ENCODE measurements at regions not wholly inside any gene's neighbourhood (a gene's known extent, or its start where the extent isn't known, plus 50 kb on each side); places are given as distances from the start of the nearest gene placed in this dataset.

DNA sequence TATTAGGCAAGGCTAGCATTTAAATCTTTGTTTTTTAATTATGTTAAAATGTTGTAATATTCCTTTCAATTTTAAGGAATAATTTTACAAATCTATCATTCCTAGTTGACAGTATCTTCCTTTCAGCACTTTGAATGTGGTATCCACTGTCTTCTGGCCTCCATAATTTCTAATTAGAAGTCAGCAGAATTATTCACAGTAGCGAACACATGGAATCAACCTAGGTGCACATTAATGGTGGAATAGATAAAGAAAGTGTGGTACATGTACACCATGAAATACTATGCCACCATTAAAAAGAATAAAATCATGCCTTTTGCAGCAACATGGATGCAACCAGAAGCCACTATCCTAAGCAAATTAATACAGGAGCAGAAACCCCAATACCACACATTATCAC lies 1887.8 kb downstream of the PCDH7 start:
- DNase-seq = no peak

DNA sequence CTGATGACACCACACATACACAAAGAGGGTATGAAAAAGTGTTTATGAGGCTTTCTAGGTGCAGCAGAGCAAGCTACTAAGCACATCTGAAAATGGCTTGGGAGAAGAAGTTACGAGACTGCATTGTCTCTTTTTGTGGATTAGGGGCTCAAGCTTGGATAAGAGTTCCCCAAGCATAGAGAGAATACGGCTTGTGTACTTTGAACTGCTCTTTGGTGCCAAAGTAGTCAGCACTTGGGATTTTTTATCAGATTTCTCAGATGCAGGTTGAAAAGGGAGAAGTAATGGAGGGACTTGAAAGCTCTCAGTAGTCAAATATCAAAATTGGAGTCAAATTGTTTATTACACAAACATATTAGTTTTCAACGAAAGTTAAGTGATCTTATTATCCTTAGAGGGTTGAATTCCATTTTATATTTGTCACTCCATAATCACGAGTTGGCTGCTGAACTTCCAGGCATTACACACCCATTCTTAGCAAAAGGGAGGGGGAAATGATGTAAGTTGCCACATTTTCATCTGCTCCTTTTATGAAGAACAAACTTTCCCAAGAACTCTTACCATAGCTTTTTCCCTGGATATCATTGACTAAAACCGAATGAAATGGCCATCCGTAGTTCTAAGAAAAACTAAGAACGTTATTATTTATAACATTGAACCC lies 1904.9 kb downstream of the PCDH7 start:
- Histone ChIP-seq H3K27ac (ENCODE audit: low read depth in 1 of 2, low read length in 2 of 2) (no peak overlapping the region), H3K4me3 (ENCODE audit: low read length) (no peak overlapping the region), H3K36me3 (ENCODE audit: insufficient read depth, low read length) (no peaks in the 10 kb centered on the region), H3K4me1 (ENCODE audit: insufficient read depth, low read length) (no peaks in the 10 kb centered on the region), H3K27me3 (ENCODE audit: control insufficient read depth in 1 of 2, insufficient read depth in 2 of 2, low read length in 2 of 2) (no peaks in the 10 kb centered on the region), H3K9me3 (ENCODE audit: control insufficient read depth in 1 of 2, insufficient read depth in 1 of 2, low read length in 2 of 2) (peaks cover 8 to 20% of the 10 kb centered on the region in 2 experiments)
- no peak for ATAC-seq (ENCODE audit: poor library complexity)
- H3K27me3 Mint-ChIP-seq = no peaks in the 10 kb centered on the region
- H3K27ac Mint-ChIP-seq = no peak overlapping the region
- intact Hi-C loops (cut with DNase I, micrococcal nuclease) = no loop called here
- TF ChIP-seq, protein P1, sequence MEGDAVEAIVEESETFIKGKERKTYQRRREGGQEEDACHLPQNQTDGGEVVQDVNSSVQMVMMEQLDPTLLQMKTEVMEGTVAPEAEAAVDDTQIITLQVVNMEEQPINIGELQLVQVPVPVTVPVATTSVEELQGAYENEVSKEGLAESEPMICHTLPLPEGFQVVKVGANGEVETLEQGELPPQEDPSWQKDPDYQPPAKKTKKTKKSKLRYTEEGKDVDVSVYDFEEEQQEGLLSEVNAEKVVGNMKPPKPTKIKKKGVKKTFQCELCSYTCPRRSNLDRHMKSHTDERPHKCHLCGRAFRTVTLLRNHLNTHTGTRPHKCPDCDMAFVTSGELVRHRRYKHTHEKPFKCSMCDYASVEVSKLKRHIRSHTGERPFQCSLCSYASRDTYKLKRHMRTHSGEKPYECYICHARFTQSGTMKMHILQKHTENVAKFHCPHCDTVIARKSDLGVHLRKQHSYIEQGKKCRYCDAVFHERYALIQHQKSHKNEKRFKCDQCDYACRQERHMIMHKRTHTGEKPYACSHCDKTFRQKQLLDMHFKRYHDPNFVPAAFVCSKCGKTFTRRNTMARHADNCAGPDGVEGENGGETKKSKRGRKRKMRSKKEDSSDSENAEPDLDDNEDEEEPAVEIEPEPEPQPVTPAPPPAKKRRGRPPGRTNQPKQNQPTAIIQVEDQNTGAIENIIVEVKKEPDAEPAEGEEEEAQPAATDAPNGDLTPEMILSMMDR (IDR thresholded peaks at IDR 0.05) = no peak
- POLR2A ChIA-PET = no interaction called here
- CTCF ChIA-PET = no interaction called here
- H3K36me3 Mint-ChIP-seq (ENCODE audit: low read depth) = no peaks in the 10 kb centered on the region
- DNase-seq = no peak
- H3K4me3 Mint-ChIP-seq = no peak overlapping the region
- H3K4me1 Mint-ChIP-seq (ENCODE audit: low read depth) = no peaks in the 10 kb centered on the region
- H3K9me3 Mint-ChIP-seq = peaks cover 17% of the 10 kb centered on the region

More for the DNA sequence above, 1887.8 kb downstream of the PCDH7 start:
- Histone ChIP-seq H3K36me3 (ENCODE audit: insufficient read depth, low read length) (no peaks in the 10 kb centered on the region), H3K27me3 (ENCODE audit: control insufficient read depth in 1 of 2, insufficient read depth in 2 of 2, low read length in 2 of 2) (no peaks in the 10 kb centered on the region), H3K4me1 (ENCODE audit: insufficient read depth, low read length) (no peaks in the 10 kb centered on the region), H3K4me3 (ENCODE audit: low read length) (no peak overlapping the region), H3K9me3 (ENCODE audit: control insufficient read depth in 1 of 2, insufficient read depth in 1 of 2, low read length in 2 of 2) (peaks cover 0 to 7% of the 10 kb centered on the region in 2 experiments), H3K27ac (ENCODE audit: low read depth in 1 of 2, low read length in 2 of 2) (no peak overlapping the region)
- CTCF ChIA-PET = no interaction called here
- intact Hi-C loops (cut with DNase I, micrococcal nuclease) = no loop called here
- Mint-ChIP-seq H3K36me3 (ENCODE audit: low read depth) (no peaks in the 10 kb centered on the region), H3K4me3 (no peak overlapping the region), H3K27me3 (no peaks in the 10 kb centered on the region), H3K27ac (no peak overlapping the region), H3K4me1 (ENCODE audit: low read depth) (no peaks in the 10 kb centered on the region), H3K9me3 (peaks cover 20% of the 10 kb centered on the region)
- POLR2A ChIA-PET = no interaction called here
- ATAC-seq (ENCODE audit: poor library complexity) = no peak
- TF ChIP-seq, protein P1 (IDR thresholded peaks at IDR 0.05) = no peak

DNA sequence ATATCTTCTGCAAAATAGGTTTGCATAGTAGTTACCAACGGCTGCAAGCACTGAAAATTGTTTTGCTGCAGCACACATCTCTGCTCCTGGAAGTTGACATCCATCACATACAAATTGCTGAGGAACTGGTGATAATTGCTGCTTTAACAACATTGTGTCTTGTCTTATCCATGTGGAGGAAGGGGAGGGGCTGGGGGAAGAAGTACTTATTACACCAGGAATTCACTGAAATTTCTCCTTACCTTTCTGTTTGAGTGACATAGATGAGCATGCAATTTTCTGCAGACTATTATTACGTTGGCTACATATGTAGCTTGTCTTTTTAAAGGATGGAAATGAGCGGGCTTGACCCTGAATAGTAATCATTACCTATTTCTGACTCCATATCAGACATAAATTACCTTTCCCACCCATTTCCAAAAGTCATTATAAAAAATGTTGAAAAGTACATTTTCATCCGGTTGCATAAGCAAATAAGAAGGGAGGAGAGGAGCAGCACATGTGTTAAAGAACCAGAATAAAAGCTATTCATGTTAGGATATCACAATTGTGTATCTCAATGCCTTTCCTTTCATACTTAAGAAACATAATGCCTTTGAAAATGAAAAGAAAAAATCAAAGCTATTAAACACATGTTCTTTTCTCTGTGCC lies 1905.6 kb downstream of the PCDH7 start:
- H3K4me3 Mint-ChIP-seq = no peak overlapping the region
- H3K27me3 ChIP-seq (ENCODE audit: control insufficient read depth in 1 of 2, insufficient read depth in 2 of 2, low read length in 2 of 2) = no peaks in the 10 kb centered on the region
- DNase-seq (no peak), ATAC-seq (ENCODE audit: poor library complexity) (no peak)
- H3K27me3 Mint-ChIP-seq = no peaks in the 10 kb centered on the region
- intact Hi-C loops (cut with DNase I, micrococcal nuclease) = no loop called here
- ChIA-PET CTCF (no interaction called here), POLR2A (no interaction called here)
- H3K9me3 ChIP-seq (ENCODE audit: control insufficient read depth in 1 of 2, insufficient read depth in 1 of 2, low read length in 2 of 2) = peaks cover 7 to 20% of the 10 kb centered on the region in 2 experiments
- no peaks in the 10 kb centered on the region for H3K4me1 ChIP-seq (ENCODE audit: insufficient read depth, low read length)
- H3K36me3 ChIP-seq (ENCODE audit: insufficient read depth, low read length) = no peaks in the 10 kb centered on the region
- TF ChIP-seq, protein P1 (IDR thresholded peaks at IDR 0.05) = no peak
- H3K27ac Mint-ChIP-seq = no peak overlapping the region
- peaks cover 16% of the 10 kb centered on the region for H3K9me3 Mint-ChIP-seq
- no peaks in the 10 kb centered on the region for H3K36me3 Mint-ChIP-seq (ENCODE audit: low read depth)
- no peaks in the 10 kb centered on the region for H3K4me1 Mint-ChIP-seq (ENCODE audit: low read depth)
- H3K4me3 ChIP-seq (ENCODE audit: low read length) = no peak overlapping the region
- no peak overlapping the region for H3K27ac ChIP-seq (ENCODE audit: low read depth in 1 of 2, low read length in 2 of 2)
